SKM-1 treated with dmso at 0.1 percent for 144 hours (cell line): ENCODE measurements at regions not wholly inside any gene's neighbourhood (a gene's known extent, or its start where the extent isn't known, plus 50 kb on each side); places are given as distances from the start of the nearest gene placed in this dataset.
"Not testable (repeated sequence)": the region's sequence is repeated elsewhere in the genome, so short reads cannot be mapped to it uniquely, and the experiment has no call there.

Experiments
- DNase-seq: peaks from one replicate; lab custom pipeline; 2025; ENCODE audit not compliant: unreplicated experiment; lab: John Stamatoyannopoulos, UW

DNA sequence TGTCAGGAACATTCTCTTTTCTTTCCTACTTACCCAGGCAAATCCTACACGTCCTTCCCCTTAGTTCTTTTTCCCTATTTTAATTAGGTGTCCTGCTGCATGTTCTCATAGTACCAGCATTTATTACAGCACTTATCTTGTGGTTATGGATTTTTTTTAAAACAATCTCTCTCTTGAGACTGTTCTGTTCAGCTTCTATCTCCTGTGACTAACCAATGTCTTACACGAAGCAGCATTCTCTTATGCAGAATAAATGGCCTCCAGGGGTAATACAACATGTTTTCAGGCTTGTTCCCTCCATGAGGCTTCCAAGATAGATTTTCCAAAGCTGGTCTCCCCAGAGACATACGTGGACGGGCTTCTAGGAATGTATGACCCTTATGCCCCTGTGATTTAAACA is 1096.1 kb upstream of the CELF2 start:
- DNase-seq, result no peak

DNA sequence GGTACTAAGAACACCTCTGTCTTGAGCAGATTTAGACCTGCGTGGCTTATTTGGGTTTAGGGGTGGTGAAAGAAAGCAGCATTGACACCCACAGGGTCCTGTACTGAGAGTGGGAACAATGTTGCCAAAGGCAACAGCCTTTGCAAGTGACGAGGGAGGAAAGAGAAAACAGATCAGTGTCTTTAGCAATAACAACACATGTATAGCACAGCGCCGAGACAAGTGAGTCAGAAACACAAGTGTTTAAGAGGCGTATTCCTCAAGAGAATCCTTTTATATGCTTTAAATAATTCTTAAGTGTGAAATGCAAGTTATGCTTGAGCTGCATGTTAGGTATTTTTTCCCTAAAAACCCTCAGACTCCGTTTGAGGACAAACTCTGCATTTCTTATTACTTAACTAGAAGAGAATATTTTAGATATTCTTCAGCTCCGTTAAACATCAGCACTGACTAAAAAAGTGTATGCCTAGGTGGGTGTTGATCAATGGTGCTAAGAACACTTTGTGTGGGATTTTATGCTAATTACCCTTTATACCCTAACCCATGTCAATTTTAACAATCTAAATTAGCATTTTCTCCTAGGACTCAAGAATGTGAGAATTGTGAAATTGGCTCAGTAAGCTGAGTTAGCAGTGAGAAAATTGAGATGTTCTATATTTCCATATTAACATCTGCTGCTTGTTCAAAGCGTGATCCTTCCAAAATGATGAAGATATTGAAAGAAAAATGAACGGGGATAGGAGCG is 1095.4 kb upstream of the CELF2 start:
- no peak for DNase-seq

DNA sequence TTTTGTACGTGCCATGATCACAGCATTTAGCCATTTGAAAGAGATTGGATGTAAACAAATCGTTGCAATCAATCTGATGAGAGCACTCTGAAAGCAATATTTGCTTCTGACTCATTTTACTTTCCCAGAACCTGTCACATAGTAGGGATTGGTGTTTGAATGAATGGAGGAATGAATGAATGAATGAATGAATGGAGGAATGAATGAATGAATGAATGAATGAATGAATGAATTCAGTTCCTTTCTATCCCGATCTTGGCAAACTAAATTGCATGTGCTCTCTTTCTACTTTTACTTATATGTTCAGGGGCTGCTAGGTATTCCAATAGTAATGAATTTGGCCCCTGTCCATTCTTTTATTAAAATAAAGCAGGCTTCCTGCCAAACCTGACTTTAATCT is 1091.7 kb upstream of the CELF2 start:
- no peak for DNase-seq

DNA sequence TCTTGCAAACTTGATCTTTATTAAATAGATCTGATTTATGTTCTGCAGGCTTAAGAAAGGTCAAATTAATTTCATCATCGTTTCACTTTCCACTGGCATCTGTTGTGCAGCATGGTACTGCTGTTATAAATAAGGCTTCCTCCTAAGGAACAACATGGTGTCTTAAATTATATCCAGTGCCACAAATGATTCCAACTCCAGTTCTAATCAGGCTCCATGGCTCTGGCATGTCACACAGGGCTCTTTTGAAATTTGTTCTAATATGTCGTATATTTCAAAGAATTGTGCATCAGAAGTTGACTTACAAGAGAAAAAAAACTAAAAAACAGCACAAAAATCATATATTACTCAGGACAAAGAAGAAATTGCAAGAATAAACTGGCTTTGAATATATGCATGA is 1090.8 kb upstream of the CELF2 start:
- DNase-seq, result no peak

DNA sequence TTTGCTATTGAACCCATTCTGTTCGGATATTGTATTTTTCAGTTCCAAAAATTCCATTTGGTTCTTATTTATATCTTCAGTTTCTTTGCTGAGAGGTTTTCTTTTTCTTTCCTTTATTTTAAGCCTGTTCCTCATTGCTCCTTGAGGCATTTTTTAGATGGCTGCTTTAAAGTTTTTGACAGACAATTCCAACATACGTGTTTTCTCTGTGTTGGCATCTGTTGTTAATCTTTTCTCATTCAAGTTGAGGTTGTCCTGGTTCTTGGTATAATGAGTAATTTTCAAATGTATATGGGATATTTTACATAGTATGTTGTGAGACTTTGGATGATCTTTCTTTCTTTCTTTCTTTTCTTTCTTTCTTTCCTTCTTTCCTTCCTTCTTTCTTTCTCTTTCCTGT is 1078.0 kb upstream of the CELF2 start:
- no peak for DNase-seq

DNA sequence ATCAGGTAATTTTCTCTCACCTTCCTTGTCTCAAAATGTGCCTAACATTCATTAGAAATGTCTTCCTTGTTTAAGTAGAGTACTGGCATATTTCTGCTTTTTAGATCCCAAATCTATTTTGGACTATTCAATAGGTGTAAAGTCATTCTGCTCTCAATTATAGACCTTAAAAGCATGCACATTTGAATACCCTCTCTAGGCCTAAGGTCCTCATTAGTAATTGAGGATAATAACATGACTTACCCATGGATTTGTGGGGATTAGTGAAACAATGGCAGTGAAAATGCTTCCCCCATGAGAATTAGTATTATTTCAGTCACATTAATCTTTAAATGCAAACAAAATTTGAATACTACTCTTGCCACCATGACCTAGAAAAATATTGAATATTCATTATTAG is 1073.0 kb upstream of the CELF2 start:
- DNase-seq, result no peak

DNA sequence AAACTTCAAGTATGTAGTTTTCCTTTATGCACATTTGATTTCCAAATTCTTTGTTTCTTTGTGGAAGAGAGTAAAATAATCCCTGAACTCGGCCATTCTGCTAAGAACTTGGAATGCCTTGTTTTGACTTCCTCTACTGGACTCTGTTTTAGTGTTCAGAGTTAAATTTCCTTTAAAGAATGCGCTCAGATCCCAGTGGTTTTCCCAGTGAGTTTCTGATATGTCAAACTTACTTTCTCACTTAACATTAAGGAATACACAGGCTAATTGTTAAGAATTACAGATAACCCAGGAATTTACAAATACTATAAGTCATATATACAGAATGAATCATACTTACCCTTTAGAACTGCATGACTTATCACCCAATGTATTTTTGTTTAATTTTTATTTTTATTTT is 1067.6 kb upstream of the CELF2 start:
- no peak for DNase-seq

DNA sequence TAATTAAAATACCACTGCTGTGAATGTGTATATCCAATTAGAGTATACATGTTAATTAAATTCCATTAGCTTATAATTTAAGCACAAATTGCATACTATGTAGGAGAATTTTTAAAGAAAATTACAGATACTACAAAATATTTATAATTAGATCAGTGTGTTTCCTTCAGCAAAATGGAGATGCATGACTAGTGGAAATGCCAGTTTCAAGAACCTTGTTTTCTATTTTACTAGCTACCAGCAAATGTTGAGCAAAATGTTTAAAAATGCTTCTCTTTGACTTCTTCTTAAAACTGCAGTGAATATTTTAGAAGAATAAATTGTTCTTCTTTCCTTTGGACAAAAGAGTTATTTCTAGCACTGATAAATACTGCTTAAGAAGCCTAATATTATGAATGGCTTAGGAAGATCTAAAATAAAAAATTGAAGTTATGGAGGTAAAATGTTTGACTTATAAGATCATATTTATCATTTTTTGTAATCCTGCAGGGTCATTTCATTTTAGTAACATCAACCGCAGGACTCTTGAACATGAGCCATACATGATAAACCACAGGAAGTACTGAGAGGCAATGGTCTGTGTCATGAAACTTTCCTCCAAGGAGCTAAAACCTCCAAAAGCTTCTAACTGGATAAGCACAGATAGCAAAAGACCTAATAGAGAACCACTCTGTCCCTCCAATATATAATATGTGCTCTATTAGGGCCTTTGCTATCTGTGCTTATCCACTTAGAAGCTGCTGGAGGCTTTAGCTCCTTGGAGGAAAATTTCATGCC is 1066.0 kb upstream of the CELF2 start:
- no peak for DNase-seq

DNA sequence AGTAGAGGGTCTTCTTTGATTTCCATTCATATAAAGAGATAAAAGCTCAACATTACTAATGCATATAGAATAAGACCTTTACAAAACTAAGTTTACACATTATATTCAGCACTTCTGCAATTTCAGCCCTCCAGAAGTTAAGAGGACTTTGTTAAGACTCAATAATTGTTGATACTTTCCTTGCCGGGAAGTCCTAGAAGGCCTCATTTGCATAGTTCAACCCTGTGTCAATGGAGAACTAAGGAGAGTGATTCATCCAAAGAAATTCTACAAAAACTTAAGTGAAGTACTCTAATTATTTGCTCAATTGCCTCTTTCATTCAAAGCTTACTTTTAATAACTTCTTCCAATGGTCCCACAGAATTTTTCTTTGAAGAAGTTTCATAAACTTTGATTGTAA is 1060.3 kb upstream of the CELF2 start:
- no peak for DNase-seq

DNA sequence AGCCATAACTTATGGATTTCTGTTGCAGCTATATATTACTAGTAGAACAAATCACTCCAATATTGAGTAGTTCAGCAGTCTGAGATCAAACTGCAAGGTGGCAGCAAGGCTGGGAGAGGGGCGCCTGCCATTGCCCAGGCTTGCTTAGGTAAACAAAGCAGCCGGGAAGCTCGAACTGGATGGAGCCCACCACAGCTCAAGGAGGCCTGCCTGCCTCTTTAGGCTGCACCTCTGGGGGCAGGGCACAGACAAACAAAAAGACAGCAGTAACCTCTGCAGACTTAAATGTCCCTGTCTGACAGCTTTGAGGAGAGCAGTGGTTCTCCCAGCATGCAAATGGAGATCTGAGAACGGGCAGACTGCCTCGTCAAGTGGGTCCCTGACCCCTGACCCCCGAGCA is 1059.8 kb upstream of the CELF2 start:
- not testable (repeated sequence) for DNase-seq

DNA sequence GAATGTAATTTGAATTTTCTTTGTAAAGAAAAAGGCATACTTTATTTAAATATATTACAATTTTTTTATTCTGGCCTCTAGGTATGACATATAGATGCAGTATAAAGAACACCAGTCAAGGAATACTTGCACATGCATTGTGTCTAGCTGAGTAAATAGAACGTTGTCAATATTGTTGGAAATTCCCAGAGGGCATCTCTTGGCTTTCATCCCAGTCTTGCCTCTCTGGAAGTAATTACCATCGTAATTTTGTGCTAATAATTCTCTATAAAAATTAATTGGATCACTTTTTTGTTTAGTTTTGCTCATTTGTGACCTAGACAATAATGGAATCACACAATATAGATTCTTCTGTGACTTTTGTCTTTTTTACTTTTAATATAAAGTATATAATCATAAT is 1052.3 kb upstream of the CELF2 start:
- no peak for DNase-seq

DNA sequence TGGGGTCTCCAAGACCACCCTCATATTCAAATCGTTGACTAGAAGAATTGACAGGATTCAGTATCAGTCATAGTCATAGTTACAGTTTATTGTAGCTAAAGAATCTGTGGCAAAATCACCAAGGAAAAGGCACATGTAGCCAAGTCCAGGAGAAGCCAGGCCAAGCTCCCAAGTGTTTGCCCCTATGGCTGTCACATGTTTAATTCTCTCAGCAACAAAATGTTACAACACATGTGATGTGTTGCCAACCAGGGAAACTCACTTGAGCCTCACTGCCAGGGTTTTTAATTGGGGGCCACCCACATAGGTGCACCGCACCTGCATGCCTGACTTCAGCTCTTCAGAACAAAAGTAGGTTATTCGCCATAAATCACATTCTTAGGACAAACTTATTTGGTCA is 1030.9 kb upstream of the CELF2 start:
- no peak for DNase-seq

DNA sequence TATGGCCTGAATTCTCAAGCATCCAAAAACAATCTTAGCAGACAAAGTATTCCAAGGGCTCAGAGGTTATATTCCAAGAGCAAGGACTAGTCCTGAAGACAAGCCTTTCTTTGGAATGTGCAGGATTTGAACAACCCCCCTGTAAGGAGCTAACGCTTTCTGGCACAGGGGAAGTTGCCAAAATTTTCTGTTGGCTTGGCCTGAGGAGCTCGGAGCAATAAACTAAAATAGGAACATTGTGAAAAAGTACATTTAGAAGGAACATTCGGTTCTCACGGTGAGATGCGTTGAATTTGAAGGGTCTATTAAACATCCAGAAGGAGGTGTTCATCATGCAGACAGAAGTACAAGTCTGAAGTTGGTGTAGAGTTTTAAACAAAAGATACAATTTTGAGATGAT is 1030.5 kb upstream of the CELF2 start:
- DNase-seq, result no peak

DNA sequence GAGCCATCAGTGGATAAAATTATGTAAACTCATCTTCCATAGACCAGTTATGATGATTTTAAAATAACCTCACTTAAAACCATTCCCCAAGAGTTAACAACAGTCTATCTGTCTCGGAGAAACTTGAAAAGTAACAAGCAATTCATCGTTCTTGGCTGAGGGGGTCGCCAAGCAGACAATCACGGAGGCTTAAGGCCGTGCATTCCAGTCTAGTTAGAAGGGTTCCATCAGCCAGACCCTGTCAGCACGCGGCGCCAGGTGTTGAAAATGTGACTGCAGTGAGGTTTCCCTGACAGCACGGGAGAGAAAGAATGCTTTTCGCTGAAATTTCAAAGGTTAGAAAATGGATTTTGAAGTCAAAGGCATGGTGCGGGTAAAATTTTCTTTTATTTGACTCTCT is 1025.0 kb upstream of the CELF2 start:
- no peak for DNase-seq

DNA sequence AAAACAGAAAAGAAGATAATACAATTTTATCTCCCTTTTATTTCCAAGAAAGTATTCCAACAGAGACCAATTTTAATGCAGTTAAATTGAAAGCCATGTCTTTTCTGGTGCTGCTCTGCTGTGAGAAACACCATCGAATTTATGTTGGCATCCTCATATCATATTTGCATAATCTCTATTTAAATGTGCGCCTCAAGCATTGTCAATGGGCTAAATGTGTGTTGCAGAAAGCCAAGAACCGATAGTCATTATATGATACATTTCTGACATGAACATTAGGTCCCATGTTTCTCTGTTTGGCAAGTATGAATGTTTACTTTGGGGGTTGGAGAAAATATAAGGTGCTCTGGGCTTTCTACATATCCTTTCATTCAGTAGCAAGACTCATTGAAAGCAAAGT is 1023.5 kb upstream of the CELF2 start:
- no peak for DNase-seq

DNA sequence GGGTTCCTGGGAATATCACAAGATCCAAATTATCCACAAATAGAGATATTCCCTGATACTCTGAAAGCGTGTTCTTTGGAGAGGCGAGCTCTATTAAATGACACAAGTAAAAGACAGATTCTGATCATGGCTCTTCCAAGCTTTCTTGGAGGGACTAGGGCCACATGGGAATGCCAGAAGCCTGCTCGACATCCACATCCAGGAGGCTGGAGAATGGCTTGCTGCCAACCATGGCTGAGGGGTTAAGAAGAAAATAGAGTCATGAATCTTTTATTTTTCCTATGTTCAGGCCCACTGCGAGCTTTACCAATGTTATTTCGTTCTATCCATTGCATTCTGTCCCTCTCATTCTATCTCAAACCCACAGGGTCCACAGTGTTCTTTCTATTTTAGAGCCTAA is 1018.0 kb upstream of the CELF2 start:
- no peak for DNase-seq

DNA sequence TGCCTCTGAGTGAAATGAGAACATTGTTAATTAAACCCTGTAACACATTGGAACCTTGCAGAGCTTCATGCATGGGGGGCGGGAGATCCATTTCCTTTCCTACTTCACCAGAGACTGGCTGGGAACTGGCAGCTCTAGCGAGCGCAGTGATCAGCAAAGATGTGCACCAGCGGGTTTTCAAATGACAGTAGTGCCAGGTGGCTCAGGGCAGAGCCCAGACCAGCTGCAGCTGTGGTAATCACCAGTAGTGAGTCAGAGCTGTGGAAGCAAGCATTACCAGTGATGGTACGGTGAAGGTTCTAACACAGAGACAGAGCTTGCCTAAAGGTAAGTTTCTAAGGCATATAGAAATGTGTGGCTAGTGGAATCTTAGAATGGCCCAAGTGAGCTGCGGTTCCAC is 1009.7 kb upstream of the CELF2 start:
- DNase-seq, result no peak

DNA sequence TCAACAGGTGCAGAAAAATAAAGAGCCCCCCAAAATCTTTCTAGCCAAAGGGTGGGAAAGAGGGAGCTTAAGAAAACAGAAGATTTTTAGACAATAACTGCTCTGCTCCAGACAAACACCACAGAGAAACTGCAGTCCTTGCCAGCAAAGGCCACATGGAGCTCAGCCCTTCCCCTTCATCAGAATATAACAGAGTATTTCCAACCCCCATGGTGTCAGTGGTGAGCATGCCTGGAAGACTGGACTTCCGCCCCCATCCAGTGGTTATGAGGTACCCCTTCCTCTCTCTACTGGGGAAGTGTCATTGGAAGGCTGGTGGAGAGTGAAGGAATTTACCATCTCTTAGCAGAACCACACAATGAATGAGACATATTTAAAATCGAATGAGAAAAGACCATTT is 1007.3 kb upstream of the CELF2 start:
- DNase-seq, result no peak

DNA sequence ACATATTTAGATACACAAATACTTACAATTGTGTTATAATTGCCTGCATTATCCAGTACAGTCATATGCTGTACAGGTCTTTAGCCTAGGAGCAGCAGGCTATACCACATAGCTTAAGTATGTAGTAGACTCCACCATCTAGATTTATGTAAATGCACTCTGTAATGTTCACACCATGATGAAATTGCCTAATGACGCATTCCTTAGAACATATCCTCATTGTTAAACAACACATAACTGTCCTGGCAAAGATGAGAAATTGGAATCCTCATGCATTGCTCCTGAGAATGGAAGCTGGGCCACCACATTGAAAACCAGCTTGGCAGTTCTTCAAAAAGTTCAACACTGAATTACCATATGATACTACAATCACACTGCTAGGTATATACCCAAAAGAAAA is 1002.8 kb upstream of the CELF2 start:
- DNase-seq, result no peak

DNA sequence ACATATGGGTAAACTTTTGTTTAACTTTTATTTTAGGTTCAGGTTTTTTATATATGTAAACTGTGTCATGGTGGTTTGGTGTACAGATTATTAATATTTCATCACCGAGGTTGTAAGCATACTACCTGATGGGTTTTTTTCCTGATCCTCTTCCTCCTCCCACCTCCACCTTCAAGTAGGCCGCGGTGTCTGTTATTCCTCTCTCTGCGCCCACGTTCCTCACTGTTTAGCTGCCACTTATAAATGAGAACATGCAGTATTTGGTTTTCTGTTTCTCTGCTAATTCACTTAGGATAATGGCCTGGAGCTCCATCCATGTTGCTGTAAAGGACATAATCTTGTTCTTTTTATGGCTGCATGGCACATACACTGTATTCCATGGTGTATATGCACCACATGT is 1000.0 kb upstream of the CELF2 start:
- DNase-seq, result no peak

DNA sequence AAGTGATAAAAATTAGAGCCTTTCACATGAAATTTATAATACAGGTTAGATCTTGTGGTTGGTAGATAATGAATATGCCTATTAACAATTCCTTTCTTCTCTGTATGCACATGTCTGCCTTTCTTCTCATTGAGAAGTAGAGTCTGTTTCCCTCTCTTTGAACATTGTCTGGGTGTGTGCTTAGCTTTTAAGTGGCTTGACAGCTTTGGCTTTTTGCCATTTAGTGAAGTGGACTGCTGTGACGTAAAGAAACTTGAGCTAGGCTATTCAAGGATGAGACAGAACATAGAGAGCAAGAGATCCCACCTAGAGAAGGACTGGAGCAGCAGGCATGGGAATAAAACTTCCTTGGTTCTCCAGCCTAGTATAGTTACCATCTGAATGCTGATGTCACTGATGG is 996.7 kb upstream of the CELF2 start:
- no peak for DNase-seq

DNA sequence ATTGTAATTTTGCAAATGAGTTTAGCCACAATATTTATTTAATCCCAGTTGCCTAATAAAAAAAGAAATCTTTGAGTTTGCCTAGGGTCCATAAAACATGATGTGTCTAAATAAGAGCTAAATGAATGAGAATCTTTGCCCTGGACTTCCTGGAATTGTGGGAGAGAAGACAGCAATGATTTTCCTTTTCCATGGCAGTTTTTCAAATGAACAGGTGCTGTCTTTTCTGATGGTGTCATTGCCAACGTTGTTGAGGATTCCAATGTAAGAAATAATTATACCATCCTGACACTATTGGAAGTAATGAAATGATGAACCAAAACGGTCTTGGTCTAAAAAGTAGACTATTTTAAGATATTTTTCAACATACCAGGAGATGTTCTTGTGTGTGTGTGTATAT is 984.7 kb upstream of the CELF2 start:
- DNase-seq, result no peak

DNA sequence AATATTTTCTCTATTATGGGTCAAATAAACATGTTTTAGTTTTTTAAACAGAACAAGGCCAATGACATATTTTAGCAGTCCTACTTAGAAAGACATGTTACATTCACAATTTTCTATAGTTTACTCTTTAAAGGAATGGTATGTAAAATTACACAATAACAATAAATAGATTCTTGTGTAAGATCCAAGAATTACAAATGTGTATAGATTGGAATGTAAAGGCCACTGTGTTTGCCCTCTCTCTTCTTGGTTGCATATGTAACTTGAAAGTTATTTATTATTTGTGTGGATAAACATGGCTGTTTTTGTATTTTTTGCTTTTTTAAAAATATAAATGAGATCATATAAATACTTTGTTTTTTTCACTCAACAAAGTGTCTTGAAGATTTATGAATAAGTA is 979.3 kb upstream of the CELF2 start:
- no peak for DNase-seq
